GM12891 (cell line): ENCODE measurements at regions not wholly inside any gene's neighbourhood (a gene's known extent, or its start where the extent isn't known, plus 50 kb on each side); places are given as distances from the start of the nearest gene placed in this dataset.

Experiments
- PAX5 ChIP-seq: IDR thresholded peaks from 2 replicates; pipeline ENCODE4 v1.6.1; 2011; ENCODE audit warnings: low read length, moderate library complexity, mild to moderate bottlenecking; ENCODE audit not compliant: insufficient read depth, severe bottlenecking
- POLR2A ChIP-seq: IDR thresholded peaks from 2 replicates; pipeline ENCODE4 v1.6.1; 2011; ENCODE audit warnings: low read depth, low read length, control low read depth
- POLR2AphosphoS5 ChIP-seq: IDR thresholded peaks from 2 replicates; pipeline ENCODE4 v1.6.1; 2011; ENCODE audit warnings: low read depth, low read length, control low read depth
- POU2F2 ChIP-seq: IDR thresholded peaks from 2 replicates; pipeline ENCODE4 v1.6.1; 2011; ENCODE audit warnings: low read depth, mild to moderate bottlenecking, control low read depth, low read length, moderate library complexity
- SPI1 ChIP-seq: IDR thresholded peaks from 2 replicates; pipeline ENCODE4 v1.6.1; 2011; ENCODE audit warnings: low read depth, low read length, control low read depth
- TAF1 ChIP-seq: IDR thresholded peaks from 2 replicates; pipeline ENCODE4 v1.6.1; 2011; ENCODE audit warnings: low read depth, low read length, control low read depth

GRCh38 chr4:31538877-31539276 lies 818.7 kb downstream of the PCDH7 start:
- TF ChIP-seq POU2F2, result no peak
- TF ChIP-seq POLR2A, result no peak
- TF ChIP-seq TAF1, result no peak
- TF ChIP-seq POLR2AphosphoS5, result no peak
- no peak for TF ChIP-seq SPI1
- TF ChIP-seq PAX5, result no peak
